ENCODE measurements at regions not wholly inside any gene's neighbourhood (a gene's known extent, or its start where the extent isn't known, plus 50 kb on each side); places are given as distances from the start of the nearest gene placed in this dataset.
"Not testable (repeated sequence)": the region's sequence is repeated elsewhere in the genome, so short reads cannot be mapped to it uniquely, and the experiment has no call there.

- WGBS: 89% methylated on average over 4 of the region's 4 CpGs
- H3K4me3 ChIP-seq (ENCODE audit: low read length in 2 of 2); H3K9me3 ChIP-seq (ENCODE audit: control insufficient read depth in 2 of 2, insufficient read depth in 1 of 2, low read length in 1 of 2); DNase-seq (ENCODE audit: low read depth in 6 of 9, low spot score in 9 of 9); H3K36me3 ChIP-seq (ENCODE audit: control insufficient read depth in 2 of 2, insufficient read depth in 2 of 2, low read length in 1 of 2); H3K27ac ChIP-seq (ENCODE audit: low read depth in 1 of 2, low read length in 1 of 2); H3K4me1 ChIP-seq (ENCODE audit: control insufficient read depth in 2 of 2, insufficient read depth in 2 of 2, low read length in 2 of 2); H3K27me3 ChIP-seq (ENCODE audit: control insufficient read depth in 2 of 2, insufficient read depth in 1 of 2, low read length in 1 of 2): not testable (repeated sequence)
Observed at GRCh38 chr5:174498575-174498974, 225.8 kb upstream of the MSX2 start.

GRCh38 chr5:174500636-174501035, 223.7 kb upstream of the MSX2 start:
- Histone ChIP-seq H3K36me3 (ENCODE audit: control insufficient read depth in 2 of 2, insufficient read depth in 2 of 2, low read length in 1 of 2) (no peaks in the 10 kb centered on the region), H3K27me3 (ENCODE audit: control insufficient read depth in 2 of 2, insufficient read depth in 1 of 2, low read length in 1 of 2) (no peaks in the 10 kb centered on the region), H3K4me3 (ENCODE audit: low read length in 2 of 2) (no peak overlapping the region), H3K9me3 (ENCODE audit: control insufficient read depth in 2 of 2, insufficient read depth in 1 of 2, low read length in 1 of 2) (peaks cover 0 to 4% of the 10 kb centered on the region in 2 donors), H3K27ac (ENCODE audit: low read depth in 1 of 2, low read length in 1 of 2) (no peak overlapping the region), H3K4me1 (ENCODE audit: control insufficient read depth in 2 of 2, insufficient read depth in 2 of 2, low read length in 2 of 2) (no peaks in the 10 kb centered on the region)
- DNase-seq (ENCODE audit: low read depth in 6 of 9, low spot score in 9 of 9): no peak
- WGBS: 90% methylated on average over 5 of the region's 5 CpGs

- 51% methylated on average over 6 of the region's 6 CpGs for WGBS
- DNase-seq (ENCODE audit: low read depth in 6 of 9, low spot score in 9 of 9): no peak
Observed at GRCh38 chr5:174501461-174502069, 222.8 kb upstream of the MSX2 start.

GRCh38 chr5:174503086-174503460, 221.3 kb upstream of the MSX2 start:
- H3K9me3 ChIP-seq (ENCODE audit: control insufficient read depth in 2 of 2, insufficient read depth in 1 of 2, low read length in 1 of 2): peaks cover 0 to 4% of the 10 kb centered on the region in 2 donors
- H3K4me3 ChIP-seq (ENCODE audit: low read length in 2 of 2): no peak overlapping the region
- no peaks in the 10 kb centered on the region for H3K27me3 ChIP-seq (ENCODE audit: control insufficient read depth in 2 of 2, insufficient read depth in 1 of 2, low read length in 1 of 2)
- no peak overlapping the region for H3K27ac ChIP-seq (ENCODE audit: low read depth in 1 of 2, low read length in 1 of 2)
- DNase-seq (ENCODE audit: low read depth in 6 of 9, low spot score in 9 of 9): no peak
- no peaks in the 10 kb centered on the region for H3K36me3 ChIP-seq (ENCODE audit: control insufficient read depth in 2 of 2, insufficient read depth in 2 of 2, low read length in 1 of 2)
- H3K4me1 ChIP-seq (ENCODE audit: control insufficient read depth in 2 of 2, insufficient read depth in 2 of 2, low read length in 2 of 2): no peaks in the 10 kb centered on the region

More at GRCh38 chr5:174501461-174502069, 222.8 kb upstream of the MSX2 start:
- H3K4me1 ChIP-seq (ENCODE audit: control insufficient read depth in 2 of 2, insufficient read depth in 2 of 2, low read length in 2 of 2): no peaks in the 10 kb centered on the region
- no peak overlapping the region for H3K27ac ChIP-seq (ENCODE audit: low read depth in 1 of 2, low read length in 1 of 2)
- H3K27me3 ChIP-seq (ENCODE audit: control insufficient read depth in 2 of 2, insufficient read depth in 1 of 2, low read length in 1 of 2): no peaks in the 10 kb centered on the region
- H3K4me3 ChIP-seq (ENCODE audit: low read length in 2 of 2): no peak overlapping the region
- H3K9me3 ChIP-seq (ENCODE audit: control insufficient read depth in 2 of 2, insufficient read depth in 1 of 2, low read length in 1 of 2): peaks cover 0 to 4% of the 10 kb centered on the region in 2 donors
- no peaks in the 10 kb centered on the region for H3K36me3 ChIP-seq (ENCODE audit: control insufficient read depth in 2 of 2, insufficient read depth in 2 of 2, low read length in 1 of 2)

GRCh38 chr5:174503461-174504265, 220.7 kb upstream of the MSX2 start:
- no peaks in the 10 kb centered on the region for H3K27me3 ChIP-seq (ENCODE audit: control insufficient read depth in 2 of 2, insufficient read depth in 1 of 2, low read length in 1 of 2)
- H3K36me3 ChIP-seq (ENCODE audit: control insufficient read depth in 2 of 2, insufficient read depth in 2 of 2, low read length in 1 of 2): no peaks in the 10 kb centered on the region
- peaks cover 0 to 2% of the 10 kb centered on the region in 2 donors for H3K9me3 ChIP-seq (ENCODE audit: control insufficient read depth in 2 of 2, insufficient read depth in 1 of 2, low read length in 1 of 2)
- DNase-seq (ENCODE audit: low read depth in 6 of 9, low spot score in 9 of 9): no peak
- 70% methylated on average over 17 of the region's 17 CpGs for WGBS
- no peak overlapping the region for H3K4me3 ChIP-seq (ENCODE audit: low read length in 2 of 2)
- no peak overlapping the region for H3K27ac ChIP-seq (ENCODE audit: low read depth in 1 of 2, low read length in 1 of 2)
- no peaks in the 10 kb centered on the region for H3K4me1 ChIP-seq (ENCODE audit: control insufficient read depth in 2 of 2, insufficient read depth in 2 of 2, low read length in 2 of 2)

GRCh38 chr5:174504266-174504726, 220.1 kb upstream of the MSX2 start:
- DNase-seq (ENCODE audit: low read depth in 6 of 9, low spot score in 9 of 9): no peak
- WGBS: 76% methylated on average over 9 of the region's 9 CpGs
- no peak overlapping the region for H3K4me3 ChIP-seq (ENCODE audit: low read length in 2 of 2)

GRCh38 chr5:174505621-174506020, 218.8 kb upstream of the MSX2 start:
- no peaks in the 10 kb centered on the region for H3K4me1 ChIP-seq (ENCODE audit: control insufficient read depth in 2 of 2, insufficient read depth in 2 of 2, low read length in 2 of 2)
- H3K27ac ChIP-seq (ENCODE audit: low read depth in 1 of 2, low read length in 1 of 2): no peak overlapping the region
- H3K27me3 ChIP-seq (ENCODE audit: control insufficient read depth in 2 of 2, insufficient read depth in 1 of 2, low read length in 1 of 2): no peaks in the 10 kb centered on the region
- H3K36me3 ChIP-seq (ENCODE audit: control insufficient read depth in 2 of 2, insufficient read depth in 2 of 2, low read length in 1 of 2): no peaks in the 10 kb centered on the region
- DNase-seq (ENCODE audit: low read depth in 6 of 9, low spot score in 9 of 9): no peak
- no peaks in the 10 kb centered on the region for H3K9me3 ChIP-seq (ENCODE audit: control insufficient read depth in 2 of 2, insufficient read depth in 1 of 2, low read length in 1 of 2)
- WGBS: 88% methylated on average over 4 of the region's 4 CpGs
- no peak overlapping the region for H3K4me3 ChIP-seq (ENCODE audit: low read length in 2 of 2)

More at GRCh38 chr5:174504266-174504726, 220.1 kb upstream of the MSX2 start:
- no peaks in the 10 kb centered on the region for H3K4me1 ChIP-seq (ENCODE audit: control insufficient read depth in 2 of 2, insufficient read depth in 2 of 2, low read length in 2 of 2)
- H3K27me3 ChIP-seq (ENCODE audit: control insufficient read depth in 2 of 2, insufficient read depth in 1 of 2, low read length in 1 of 2): no peaks in the 10 kb centered on the region
- H3K36me3 ChIP-seq (ENCODE audit: control insufficient read depth in 2 of 2, insufficient read depth in 2 of 2, low read length in 1 of 2): no peaks in the 10 kb centered on the region
- no peak overlapping the region for H3K27ac ChIP-seq (ENCODE audit: low read depth in 1 of 2, low read length in 1 of 2)
- H3K9me3 ChIP-seq (ENCODE audit: control insufficient read depth in 2 of 2, insufficient read depth in 1 of 2, low read length in 1 of 2): no peaks in the 10 kb centered on the region

GRCh38 chr5:174510782-174511453, 213.5 kb upstream of the MSX2 start:
- H3K27ac ChIP-seq (ENCODE audit: low read depth in 1 of 2, low read length in 1 of 2); H3K9me3 ChIP-seq (ENCODE audit: control insufficient read depth in 2 of 2, insufficient read depth in 1 of 2, low read length in 1 of 2); H3K4me3 ChIP-seq (ENCODE audit: low read length in 2 of 2); H3K4me1 ChIP-seq (ENCODE audit: control insufficient read depth in 2 of 2, insufficient read depth in 2 of 2, low read length in 2 of 2); H3K36me3 ChIP-seq (ENCODE audit: control insufficient read depth in 2 of 2, insufficient read depth in 2 of 2, low read length in 1 of 2); H3K27me3 ChIP-seq (ENCODE audit: control insufficient read depth in 2 of 2, insufficient read depth in 1 of 2, low read length in 1 of 2); DNase-seq (ENCODE audit: low read depth in 6 of 9, low spot score in 9 of 9): not testable (repeated sequence)
- 94% methylated on average over 11 of the region's 11 CpGs for WGBS

GRCh38 chr5:174511714-174512253, 212.6 kb upstream of the MSX2 start:
- Histone ChIP-seq H3K36me3 (ENCODE audit: control insufficient read depth in 2 of 2, insufficient read depth in 2 of 2, low read length in 1 of 2) (no peaks in the 10 kb centered on the region), H3K27me3 (ENCODE audit: control insufficient read depth in 2 of 2, insufficient read depth in 1 of 2, low read length in 1 of 2) (no peaks in the 10 kb centered on the region), H3K27ac (ENCODE audit: low read depth in 1 of 2, low read length in 1 of 2) (no peak overlapping the region), H3K4me1 (ENCODE audit: control insufficient read depth in 2 of 2, insufficient read depth in 2 of 2, low read length in 2 of 2) (no peaks in the 10 kb centered on the region), H3K4me3 (ENCODE audit: low read length in 2 of 2) (no peak overlapping the region), H3K9me3 (ENCODE audit: control insufficient read depth in 2 of 2, insufficient read depth in 1 of 2, low read length in 1 of 2) (no peaks in the 10 kb centered on the region)
- WGBS: 93% methylated on average over 5 of the region's 5 CpGs
- DNase-seq (ENCODE audit: low read depth in 6 of 9, low spot score in 9 of 9): no peak

All from thymus (tissue), 11 donors.